ENCODE measurements at regions not wholly inside any gene's neighbourhood (a gene's known extent, or its start where the extent isn't known, plus 50 kb on each side); places are given as distances from the start of the nearest gene placed in this dataset.

DNA sequence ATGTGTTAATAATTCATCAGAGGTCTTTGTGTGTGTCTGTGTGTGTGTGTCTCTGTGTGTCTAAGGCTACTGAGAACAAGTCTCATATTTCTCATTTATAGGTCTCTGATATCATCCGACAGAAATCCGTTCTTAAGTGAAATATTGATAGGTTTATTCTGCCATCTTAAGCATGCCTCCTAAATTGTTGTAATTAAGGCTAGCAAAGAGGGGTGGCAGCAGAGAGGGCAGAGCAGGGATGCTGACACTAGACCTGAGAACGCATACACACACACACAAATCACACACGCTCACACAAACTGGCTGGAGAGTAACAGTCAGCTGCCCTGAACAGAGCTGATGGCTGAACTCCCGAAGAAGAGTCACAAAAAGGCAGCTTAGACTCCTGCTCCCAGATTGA, 84.9 kb upstream of the LRFN2 start:
- TF ChIP-seq, protein P1, sequence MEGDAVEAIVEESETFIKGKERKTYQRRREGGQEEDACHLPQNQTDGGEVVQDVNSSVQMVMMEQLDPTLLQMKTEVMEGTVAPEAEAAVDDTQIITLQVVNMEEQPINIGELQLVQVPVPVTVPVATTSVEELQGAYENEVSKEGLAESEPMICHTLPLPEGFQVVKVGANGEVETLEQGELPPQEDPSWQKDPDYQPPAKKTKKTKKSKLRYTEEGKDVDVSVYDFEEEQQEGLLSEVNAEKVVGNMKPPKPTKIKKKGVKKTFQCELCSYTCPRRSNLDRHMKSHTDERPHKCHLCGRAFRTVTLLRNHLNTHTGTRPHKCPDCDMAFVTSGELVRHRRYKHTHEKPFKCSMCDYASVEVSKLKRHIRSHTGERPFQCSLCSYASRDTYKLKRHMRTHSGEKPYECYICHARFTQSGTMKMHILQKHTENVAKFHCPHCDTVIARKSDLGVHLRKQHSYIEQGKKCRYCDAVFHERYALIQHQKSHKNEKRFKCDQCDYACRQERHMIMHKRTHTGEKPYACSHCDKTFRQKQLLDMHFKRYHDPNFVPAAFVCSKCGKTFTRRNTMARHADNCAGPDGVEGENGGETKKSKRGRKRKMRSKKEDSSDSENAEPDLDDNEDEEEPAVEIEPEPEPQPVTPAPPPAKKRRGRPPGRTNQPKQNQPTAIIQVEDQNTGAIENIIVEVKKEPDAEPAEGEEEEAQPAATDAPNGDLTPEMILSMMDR (IDR thresholded peaks at IDR 0.05), result no peak
- TF ChIP-seq EP300 (IDR thresholded peaks at IDR 0.05), result no peak
